Cardiac fibroblast (primary cell): ENCODE measurements at regions not wholly inside any gene's neighbourhood (a gene's known extent, or its start where the extent isn't known, plus 50 kb on each side); places are given as distances from the start of the nearest gene placed in this dataset.
"Not testable (repeated sequence)": the region's sequence is repeated elsewhere in the genome, so short reads cannot be mapped to it uniquely, and the experiment has no call there.

Experiments used
- DNase-seq, 2 donors: peaks; one replicate each; pipeline versions ENCODE4 v3.0.0 to v3.0.0-alpha.2; 2010; ENCODE audit warnings: low read depth in 2 of 2
- H3K4me3 ChIP-seq, 2 donors: replicated peaks in 1 of 2; 1 replicate in 1 of 2; 2 replicates in 1 of 2; pipeline ENCODE4 v1.5.1; 2011; ENCODE audit warnings: low read depth in 2 of 2, low read length in 2 of 2, mild to moderate bottlenecking in 2 of 2, moderate library complexity in 1 of 2
- CTCF ChIP-seq: IDR thresholded peaks from one replicate; pipeline ENCODE4 v1.5.1; 2011; ENCODE audit warnings: low read depth, mild to moderate bottlenecking, low read length, inconsistent platforms

DNA sequence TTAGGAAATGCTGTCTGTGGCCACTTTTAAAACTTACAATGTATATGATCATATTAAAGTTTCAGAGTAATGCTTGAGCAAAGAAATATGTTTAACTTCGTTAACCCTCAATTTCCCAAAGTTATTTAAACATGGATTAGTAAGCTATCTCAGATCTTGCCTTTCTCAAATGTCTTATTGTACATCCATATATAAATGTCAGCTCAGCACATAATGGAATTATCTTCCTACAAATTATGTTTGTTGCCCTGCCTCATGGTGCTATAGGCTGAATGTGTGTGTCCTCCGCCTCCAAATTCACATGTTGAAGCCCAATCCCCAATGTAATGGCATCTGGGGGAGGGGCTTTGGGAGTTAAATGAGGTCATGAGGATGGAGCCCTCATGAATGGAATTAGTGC lies 200.3 kb downstream of the MINAR1 start:
- no peak for TF ChIP-seq CTCF
- no peak for DNase-seq
- no peak overlapping the region for H3K4me3 ChIP-seq

- no peak for DNase-seq
- no peak overlapping the region for H3K4me3 ChIP-seq
- TF ChIP-seq CTCF = no peak
Measured at GRCh38 chr15:79635149-79635771, 203.1 kb downstream of the MINAR1 start.

DNA sequence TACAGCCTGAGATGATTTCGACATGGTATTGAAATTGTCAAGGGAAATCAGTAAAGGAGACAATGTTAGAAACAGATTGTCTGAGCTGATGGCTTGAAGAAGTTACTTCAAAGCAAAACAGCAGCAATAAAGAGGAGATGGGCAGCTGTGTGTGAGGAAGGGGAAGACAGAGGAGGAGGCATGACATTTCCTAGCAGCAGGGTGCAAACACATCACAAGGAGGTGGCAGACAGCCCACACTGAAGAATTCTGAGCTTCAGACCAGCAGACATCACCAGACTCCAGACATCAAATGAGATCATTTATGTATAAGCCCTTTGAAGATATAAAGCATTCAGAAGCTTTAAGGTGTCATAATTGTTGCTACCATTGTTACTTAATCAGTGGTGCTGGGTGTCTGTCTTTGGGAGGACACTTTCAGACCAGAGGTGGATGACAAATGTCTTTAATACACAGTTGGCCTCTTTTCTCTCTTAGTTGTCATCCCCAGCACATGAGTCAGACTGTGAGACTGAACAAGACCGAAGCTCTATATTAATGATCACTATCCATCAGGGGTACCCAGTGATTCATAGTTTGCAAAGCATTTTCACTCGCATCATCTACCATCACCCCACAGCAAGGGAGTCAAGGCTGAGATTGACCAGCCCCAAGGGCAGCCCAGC lies 203.9 kb downstream of the MINAR1 start:
- no peak for DNase-seq
- no peak for TF ChIP-seq CTCF
- no peak overlapping the region for H3K4me3 ChIP-seq

GRCh38 chr15:79640206-79640605 lies 208.1 kb downstream of the MINAR1 start:
- TF ChIP-seq CTCF = no peak
- H3K4me3 ChIP-seq = no peak overlapping the region
- DNase-seq = peak; percentile 75 to 82

DNA sequence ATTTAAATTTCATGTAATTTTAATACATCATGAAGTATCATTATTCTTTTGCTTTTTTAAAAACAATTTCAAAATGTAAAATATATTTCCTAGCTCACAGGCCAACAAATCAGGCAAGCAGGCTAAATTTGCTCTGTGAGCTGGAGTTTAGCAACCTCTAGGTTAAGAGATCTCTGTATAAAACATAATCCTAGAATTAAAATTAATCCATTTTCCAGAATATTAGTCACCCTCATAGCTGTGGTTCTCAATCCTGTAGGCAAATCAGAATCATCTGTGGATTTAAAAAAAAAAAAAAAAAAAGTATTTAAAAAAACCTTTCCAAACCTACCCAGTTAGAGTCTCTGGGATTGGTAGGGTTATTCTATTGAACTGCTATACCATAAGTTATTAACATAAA lies 209.7 kb downstream of the MINAR1 start:
- no peak for DNase-seq
- no peak overlapping the region for H3K4me3 ChIP-seq
- no peak for TF ChIP-seq CTCF

DNA sequence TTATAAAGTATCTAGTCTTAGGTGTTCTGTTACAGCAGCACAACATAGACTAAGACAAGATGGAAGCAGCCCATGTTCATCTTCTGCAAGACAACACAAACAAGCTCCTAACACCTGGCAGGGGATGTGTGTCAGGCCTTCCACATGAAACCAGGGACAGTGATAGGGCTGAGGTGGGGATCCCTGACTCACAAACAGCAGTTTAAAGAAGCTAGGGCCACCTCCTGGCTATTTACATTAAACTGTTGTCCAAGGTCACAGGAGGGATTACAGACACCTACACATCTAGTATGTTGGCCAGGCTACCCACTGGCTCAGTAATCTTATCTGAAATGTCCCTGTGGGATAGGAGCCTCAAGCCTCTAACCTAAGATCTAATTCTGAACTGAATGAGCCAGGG lies 211.3 kb downstream of the MINAR1 start:
- DNase-seq = no peak
- no peak for TF ChIP-seq CTCF

GRCh38 chr15:79644091-79644490 lies 212.0 kb downstream of the MINAR1 start:
- H3K4me3 ChIP-seq = no peak overlapping the region
- no peak for TF ChIP-seq CTCF
- peak; percentile 49 to 80 for DNase-seq

More for the DNA sequence above, 211.3 kb downstream of the MINAR1 start:
- H3K4me3 ChIP-seq = no peak overlapping the region

DNA sequence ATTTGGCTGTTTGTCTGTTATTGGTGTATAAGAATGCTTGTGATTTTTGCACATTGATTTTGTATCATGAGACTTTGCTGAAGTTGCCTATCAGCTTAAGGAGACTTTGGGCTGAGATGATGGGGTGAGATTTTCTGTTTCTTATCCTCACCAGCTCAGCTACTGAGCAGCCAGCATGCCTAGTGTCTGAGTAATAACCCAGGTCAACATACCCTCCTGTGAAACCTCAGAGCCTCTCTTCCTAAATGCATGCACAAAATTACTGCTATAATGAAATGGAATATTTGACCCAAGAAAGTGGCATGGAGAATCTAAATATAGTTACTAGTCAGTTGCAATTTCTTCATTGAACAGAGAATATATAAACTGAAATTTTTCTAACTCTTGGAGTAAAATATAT lies 220.8 kb downstream of the MINAR1 start:
- DNase-seq = peak in 1 of 2 donors; percentile 24
- H3K4me3 ChIP-seq = not testable (repeated sequence)
